Osteoblast (primary cell): ENCODE measurements at regions not wholly inside any gene's neighbourhood (a gene's known extent, or its start where the extent isn't known, plus 50 kb on each side); places are given as distances from the start of the nearest gene placed in this dataset.

Source experiments
- DNase-seq: peaks from one replicate; pipeline ENCODE4 v3.0.0; 2011; ENCODE audit warnings: low spot score, mixed read lengths; ENCODE audit not compliant: insufficient read length; ENCODE audit errors: missing footprints
- H2AFZ ChIP-seq: 2 replicates; pipeline ENCODE4 v1.6.0; 2011; ENCODE audit warnings: mild to moderate bottlenecking, low read length
- H3K27ac ChIP-seq: 2 replicates; pipeline ENCODE4 v1.5.1; 2011; ENCODE audit warnings: mild to moderate bottlenecking, low read depth, low read length, moderate library complexity
- H3K27me3 ChIP-seq: 2 replicates; pipeline ENCODE4 v1.6.0; 2012; ENCODE audit warnings: mild to moderate bottlenecking, control low read depth, inconsistent platforms, low read length, moderate library complexity; ENCODE audit not compliant: insufficient read depth
- H3K36me3 ChIP-seq: 2 replicates; pipeline ENCODE4 v1.5.1; 2011; ENCODE audit warnings: mild to moderate bottlenecking, low read length, control low read depth, moderate library complexity; ENCODE audit not compliant: insufficient read depth
- H3K4me1 ChIP-seq: 2 replicates; pipeline ENCODE4 v1.5.1; 2011; ENCODE audit warnings: mild to moderate bottlenecking, low read length, control low read depth, moderate library complexity; ENCODE audit not compliant: insufficient read depth
- H3K4me2 ChIP-seq: 2 replicates; pipeline ENCODE4 v1.6.0; 2011; ENCODE audit warnings: mild to moderate bottlenecking, low read length; ENCODE audit not compliant: insufficient read depth
- H3K4me3 ChIP-seq: fragments of 200-600 bp; sonication (generic); 3 replicates; pipeline ENCODE4 v1.5.1; 2012; ENCODE audit warnings: mild to moderate bottlenecking, low read length, inconsistent platforms; ENCODE audit not compliant: insufficient read depth
- H3K79me2 ChIP-seq: 2 replicates; pipeline ENCODE4 v1.6.0; 2012; ENCODE audit warnings: mild to moderate bottlenecking, low read length, control low read depth, inconsistent platforms; ENCODE audit not compliant: insufficient read depth
- H3K9me3 ChIP-seq: 2 replicates; pipeline ENCODE4 v1.5.1; 2011; ENCODE audit warnings: low read depth, low read length, control low read depth
- H4K20me1 ChIP-seq: 2 replicates; pipeline ENCODE4 v1.6.0; 2012; ENCODE audit warnings: mild to moderate bottlenecking, low read length, control low read depth; ENCODE audit not compliant: insufficient read depth
- TF ChIP-seq, protein P1 (sequence below): IDR thresholded peaks from 2 replicates; pipeline ENCODE4 v1.5.1; 2011; ENCODE audit warnings: mild to moderate bottlenecking, low read depth, low read length, moderate library complexity; ENCODE audit errors: extremely low read depth

DNA sequence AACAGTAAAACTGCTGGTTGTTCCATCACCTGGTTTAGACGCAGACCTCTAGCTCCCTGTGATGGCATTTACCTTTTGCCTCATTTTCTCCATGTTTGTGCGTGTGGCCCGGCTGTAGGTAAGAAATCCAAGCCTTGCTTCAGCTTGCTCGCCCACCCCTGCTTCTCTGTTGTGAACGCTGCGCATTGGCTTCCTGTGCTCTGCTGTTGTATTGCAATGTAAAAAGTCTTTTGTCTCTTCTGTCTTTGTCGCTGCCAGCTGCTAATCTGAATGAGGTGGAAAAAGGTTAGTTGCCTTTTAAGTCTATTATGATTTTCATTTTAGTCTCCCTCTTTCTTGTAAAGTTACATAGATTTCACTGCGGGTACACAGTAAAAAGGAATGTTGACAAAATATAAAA, 127.3 kb upstream of the PACRGL start:
- DNase-seq = no peak
- TF ChIP-seq, protein P1, sequence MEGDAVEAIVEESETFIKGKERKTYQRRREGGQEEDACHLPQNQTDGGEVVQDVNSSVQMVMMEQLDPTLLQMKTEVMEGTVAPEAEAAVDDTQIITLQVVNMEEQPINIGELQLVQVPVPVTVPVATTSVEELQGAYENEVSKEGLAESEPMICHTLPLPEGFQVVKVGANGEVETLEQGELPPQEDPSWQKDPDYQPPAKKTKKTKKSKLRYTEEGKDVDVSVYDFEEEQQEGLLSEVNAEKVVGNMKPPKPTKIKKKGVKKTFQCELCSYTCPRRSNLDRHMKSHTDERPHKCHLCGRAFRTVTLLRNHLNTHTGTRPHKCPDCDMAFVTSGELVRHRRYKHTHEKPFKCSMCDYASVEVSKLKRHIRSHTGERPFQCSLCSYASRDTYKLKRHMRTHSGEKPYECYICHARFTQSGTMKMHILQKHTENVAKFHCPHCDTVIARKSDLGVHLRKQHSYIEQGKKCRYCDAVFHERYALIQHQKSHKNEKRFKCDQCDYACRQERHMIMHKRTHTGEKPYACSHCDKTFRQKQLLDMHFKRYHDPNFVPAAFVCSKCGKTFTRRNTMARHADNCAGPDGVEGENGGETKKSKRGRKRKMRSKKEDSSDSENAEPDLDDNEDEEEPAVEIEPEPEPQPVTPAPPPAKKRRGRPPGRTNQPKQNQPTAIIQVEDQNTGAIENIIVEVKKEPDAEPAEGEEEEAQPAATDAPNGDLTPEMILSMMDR = no peak
- no peak overlapping the region for H3K4me2 ChIP-seq
- H3K9me3 ChIP-seq = no peaks in the 10 kb centered on the region
- H3K79me2 ChIP-seq = no peaks in the 10 kb centered on the region
- H3K36me3 ChIP-seq = peaks cover 11% of the 10 kb centered on the region
- H3K4me3 ChIP-seq = no peak overlapping the region
- no peaks in the 10 kb centered on the region for H4K20me1 ChIP-seq
- no peak overlapping the region for H2AFZ ChIP-seq
- no peak overlapping the region for H3K27ac ChIP-seq
- no peaks in the 10 kb centered on the region for H3K4me1 ChIP-seq
- H3K27me3 ChIP-seq = no peaks in the 10 kb centered on the region

DNA sequence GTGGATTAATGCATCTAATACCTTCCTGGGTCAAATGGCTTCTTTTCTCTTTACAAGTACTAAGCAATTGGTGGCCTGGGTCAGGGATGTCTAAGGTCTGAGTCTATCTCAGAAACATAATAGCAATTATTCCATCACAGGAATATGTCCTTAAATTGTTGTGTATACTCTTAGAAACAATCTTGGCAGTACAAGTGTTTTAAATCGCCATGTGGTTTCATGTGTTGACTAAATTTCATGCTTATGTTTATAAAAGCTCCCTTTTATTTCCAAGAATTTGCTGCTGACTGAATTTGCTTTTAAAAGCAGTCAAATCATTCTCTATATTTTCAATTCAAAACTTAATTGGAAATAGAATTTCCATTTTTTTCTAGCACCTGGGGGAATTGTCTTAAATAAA, 125.3 kb upstream of the PACRGL start:
- TF ChIP-seq, protein P1 = no peak
- Histone ChIP-seq H2AFZ (no peak overlapping the region), H3K4me3 (no peak overlapping the region), H3K4me2 (no peak overlapping the region), H3K27ac (no peak overlapping the region), H3K4me1 (no peaks in the 10 kb centered on the region), H3K36me3 (peaks cover 4% of the 10 kb centered on the region), H3K79me2 (no peaks in the 10 kb centered on the region), H3K9me3 (no peaks in the 10 kb centered on the region), H3K27me3 (no peaks in the 10 kb centered on the region), H4K20me1 (no peaks in the 10 kb centered on the region)
- DNase-seq = no peak

DNA sequence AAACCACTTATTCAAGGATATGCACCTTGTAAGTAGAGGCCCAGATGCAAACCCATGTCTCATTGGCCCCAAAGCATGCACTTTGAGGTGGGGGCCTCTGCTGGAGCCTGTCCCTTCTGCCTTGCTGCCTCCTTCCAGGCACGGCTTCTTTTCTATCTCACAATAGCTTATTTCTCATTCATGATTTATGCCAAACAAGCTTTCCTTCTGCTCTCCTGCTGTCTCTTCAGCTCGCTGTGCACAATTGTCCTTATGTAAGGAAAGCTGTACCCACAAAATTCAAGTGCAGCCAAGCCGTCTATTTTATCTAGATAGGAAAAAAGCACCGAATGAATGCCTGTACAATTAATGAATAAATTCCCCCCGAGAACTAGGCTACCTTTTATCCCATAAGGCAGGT, 124.8 kb upstream of the PACRGL start:
- no peak overlapping the region for H3K4me2 ChIP-seq
- no peaks in the 10 kb centered on the region for H3K79me2 ChIP-seq
- no peaks in the 10 kb centered on the region for H4K20me1 ChIP-seq
- no peak for DNase-seq
- peaks cover 4% of the 10 kb centered on the region for H3K36me3 ChIP-seq
- H3K27ac ChIP-seq = no peak overlapping the region
- H3K9me3 ChIP-seq = no peaks in the 10 kb centered on the region
- H3K4me3 ChIP-seq = no peak overlapping the region
- TF ChIP-seq, protein P1 = no peak
- no peak overlapping the region for H2AFZ ChIP-seq
- H3K27me3 ChIP-seq = no peaks in the 10 kb centered on the region
- H3K4me1 ChIP-seq = no peaks in the 10 kb centered on the region

DNA sequence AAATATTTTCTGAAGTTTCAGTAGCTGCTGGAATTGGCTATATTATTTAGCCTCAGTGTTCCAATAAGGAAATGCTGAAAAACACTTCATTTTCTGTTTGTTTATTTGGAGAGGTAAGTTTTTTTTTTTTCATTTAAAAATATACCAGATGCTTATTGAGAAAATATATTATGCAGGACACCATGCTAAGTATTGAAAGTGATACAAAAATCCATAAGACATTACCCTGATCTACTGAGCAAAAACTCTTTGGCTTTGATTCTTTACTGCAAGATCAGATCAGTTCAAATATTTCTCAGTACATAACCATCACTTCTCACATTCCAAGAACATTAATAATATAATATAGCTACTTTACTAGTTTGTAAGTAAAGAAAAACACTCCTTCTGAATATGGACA, 123.4 kb upstream of the PACRGL start:
- Histone ChIP-seq H3K4me1 (no peaks in the 10 kb centered on the region), H3K4me2 (no peak overlapping the region), H3K27ac (no peak overlapping the region), H3K36me3 (no peaks in the 10 kb centered on the region), H3K9me3 (no peaks in the 10 kb centered on the region), H2AFZ (no peak overlapping the region), H3K4me3 (no peak overlapping the region), H4K20me1 (no peaks in the 10 kb centered on the region), H3K79me2 (no peaks in the 10 kb centered on the region), H3K27me3 (no peaks in the 10 kb centered on the region)
- no peak for DNase-seq
- TF ChIP-seq, protein P1 = no peak
